GM15510 (cell line): ENCODE measurements at regions not wholly inside any gene's neighbourhood (a gene's known extent, or its start where the extent isn't known, plus 50 kb on each side); places are given as distances from the start of the nearest gene placed in this dataset.

Experiments
- POLR2A ChIP-seq: IDR thresholded peaks from 3 replicates; pipeline ENCODE4 v1.6.1; 2011; ENCODE audit warnings: borderline replicate concordance; ENCODE audit not compliant: insufficient read length; ENCODE audit errors: extremely low read depth

GRCh38 chr7:47724335-47724982, 142.5 kb upstream of the TNS3 start:
- TF ChIP-seq POLR2A = no peak

- TF ChIP-seq POLR2A = no peak
These were observed 140.2 kb upstream of the TNS3 start for GRCh38 chr7:47722126-47722525.

- TF ChIP-seq POLR2A = no peak
These were observed 139.8 kb upstream of the TNS3 start for GRCh38 chr7:47721670-47722069.

DNA sequence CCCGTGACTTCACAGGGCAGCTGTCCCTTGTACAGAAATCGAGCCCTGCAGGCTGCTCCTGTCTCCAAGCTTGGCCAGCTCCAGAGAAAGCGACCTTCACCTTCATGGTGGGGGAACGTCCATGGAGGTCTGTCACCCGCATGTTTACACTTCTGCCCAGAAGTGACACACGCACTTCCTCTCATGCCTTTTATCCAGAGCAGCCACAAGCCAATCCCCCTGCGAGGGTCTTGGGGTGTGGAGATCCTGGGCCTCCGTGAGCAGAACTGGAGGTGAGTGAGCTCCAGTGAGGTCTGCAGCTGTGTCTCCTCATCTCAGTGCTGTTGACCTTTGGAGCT, 139.0 kb upstream of the TNS3 start:
- no peak for TF ChIP-seq POLR2A

- TF ChIP-seq POLR2A = no peak
These were observed 138.4 kb upstream of the TNS3 start for GRCh38 chr7:47720141-47720906.

DNA sequence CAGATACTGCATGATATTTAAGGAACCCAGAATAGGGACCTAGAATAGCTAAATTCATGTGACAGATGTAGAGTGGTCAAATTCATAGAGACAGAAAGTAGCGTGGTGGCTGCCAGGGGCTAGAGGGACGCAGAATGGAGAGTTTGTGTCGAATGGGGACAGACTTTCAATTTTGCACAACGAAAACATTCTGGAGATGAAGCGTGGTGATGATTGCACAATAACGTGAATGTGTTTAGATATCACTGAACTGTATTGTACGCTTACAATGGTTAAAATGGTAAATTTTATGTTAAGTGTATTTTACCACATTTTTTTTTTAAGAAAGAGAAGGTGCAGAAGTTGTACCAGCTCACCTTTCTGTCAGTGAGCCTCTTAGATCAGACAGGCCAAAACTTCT, 137.8 kb upstream of the TNS3 start:
- no peak for TF ChIP-seq POLR2A

- no peak for TF ChIP-seq POLR2A
These were observed 133.7 kb upstream of the TNS3 start for GRCh38 chr7:47715631-47716068.

DNA sequence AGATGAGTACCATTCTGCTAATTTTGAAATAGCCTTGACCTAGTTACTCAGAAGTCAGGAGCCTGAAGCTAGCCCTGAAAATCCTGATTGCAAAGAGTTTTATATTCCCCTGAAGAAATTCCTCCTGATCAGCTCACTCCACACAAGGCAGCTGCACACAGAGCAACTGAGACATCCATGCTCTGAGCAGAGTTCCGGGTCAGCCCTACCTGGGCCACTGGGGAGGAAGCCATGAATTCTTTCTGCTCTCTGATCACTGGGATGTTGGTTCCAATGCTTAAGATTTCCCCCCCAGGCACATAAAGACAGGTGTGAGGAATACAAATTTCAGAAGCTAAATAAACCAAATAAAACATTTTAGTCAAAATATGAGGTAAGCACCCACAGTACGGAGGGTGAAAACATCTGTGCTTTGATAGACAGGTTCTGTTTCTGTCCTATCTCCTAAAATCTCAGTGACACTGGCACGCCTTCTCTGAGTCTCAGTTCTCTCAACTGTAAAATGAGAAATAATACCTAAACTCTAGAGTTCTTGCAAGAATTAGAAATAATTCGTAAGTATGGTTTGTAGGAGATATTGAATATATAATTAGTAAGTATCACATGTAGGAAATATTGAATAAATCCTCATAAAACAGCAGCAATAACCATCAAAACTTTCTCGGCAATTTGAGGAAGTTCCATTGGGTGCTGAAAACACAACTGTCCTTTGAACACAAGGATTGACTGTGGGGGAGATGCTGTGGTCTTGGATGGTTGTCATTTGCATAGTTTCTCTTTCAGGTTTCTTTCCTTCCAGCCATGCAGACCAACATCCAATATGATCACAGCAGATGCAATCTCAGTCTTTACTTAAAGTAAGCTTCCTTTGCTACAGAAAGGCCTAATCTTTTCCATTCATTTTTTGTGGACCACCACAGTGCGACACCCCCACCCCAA, 133.0 kb upstream of the TNS3 start:
- TF ChIP-seq POLR2A = no peak

- no peak for TF ChIP-seq POLR2A
These were observed 131.7 kb upstream of the TNS3 start for GRCh38 chr7:47713595-47713994.

DNA sequence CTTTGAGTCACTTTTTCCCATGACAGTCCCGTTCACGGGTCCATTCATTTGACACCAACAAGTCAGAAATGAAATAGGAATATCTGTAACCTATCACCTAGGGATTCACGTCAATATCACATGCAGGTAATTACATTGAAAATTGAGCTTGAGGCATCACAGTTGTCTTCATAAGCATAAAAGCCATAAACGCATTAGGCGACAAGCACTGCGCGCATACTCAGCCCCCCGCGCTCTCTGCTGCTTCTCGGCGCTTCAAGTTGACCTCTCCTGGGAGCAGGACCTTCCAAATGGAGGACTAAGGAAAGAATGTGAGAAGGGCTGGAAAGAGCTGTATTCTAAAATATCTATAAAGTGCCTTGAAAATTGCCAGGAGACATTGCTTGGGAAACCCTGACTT, 130.5 kb upstream of the TNS3 start:
- no peak for TF ChIP-seq POLR2A

- no peak for TF ChIP-seq POLR2A
These were observed 129.9 kb upstream of the TNS3 start for GRCh38 chr7:47711776-47712175.

DNA sequence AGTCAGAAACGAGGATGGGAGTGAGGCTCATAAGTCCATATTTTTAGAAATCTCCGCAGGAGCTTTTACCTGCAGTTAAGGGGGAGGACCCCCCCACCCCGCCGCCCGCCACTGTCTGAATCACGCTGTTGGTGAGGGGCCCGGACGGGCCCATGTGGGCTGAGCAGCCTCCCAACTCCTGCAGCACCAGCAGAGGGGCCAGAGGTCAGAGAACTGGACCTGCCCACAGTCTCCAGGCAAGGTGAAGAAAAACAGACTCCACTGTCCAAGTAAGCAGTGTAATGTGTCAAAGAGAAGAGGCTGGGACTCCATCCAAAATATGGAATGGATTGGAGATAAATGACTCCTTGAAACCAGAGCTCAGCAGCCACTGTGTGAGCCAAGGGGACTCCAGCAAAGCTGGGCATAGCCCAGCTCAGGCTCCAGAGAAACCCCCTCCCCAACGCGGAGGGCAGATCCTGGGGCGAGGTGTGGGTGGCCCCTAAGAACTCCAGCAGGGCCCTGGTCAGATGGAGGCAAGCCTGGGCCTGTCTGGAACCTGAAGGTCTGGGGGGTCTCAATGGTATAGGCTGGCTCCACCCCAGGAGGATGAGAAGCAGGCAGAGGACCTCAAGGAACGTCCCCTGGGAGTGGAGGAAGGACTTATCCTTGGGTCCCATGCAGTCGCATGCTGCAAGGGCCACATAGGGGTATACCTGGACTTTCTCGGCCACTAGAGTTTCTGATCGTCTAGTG, 128.5 kb upstream of the TNS3 start:
- no peak for TF ChIP-seq POLR2A

- no peak for TF ChIP-seq POLR2A
These were observed 127.5 kb upstream of the TNS3 start for GRCh38 chr7:47709451-47709850.

DNA sequence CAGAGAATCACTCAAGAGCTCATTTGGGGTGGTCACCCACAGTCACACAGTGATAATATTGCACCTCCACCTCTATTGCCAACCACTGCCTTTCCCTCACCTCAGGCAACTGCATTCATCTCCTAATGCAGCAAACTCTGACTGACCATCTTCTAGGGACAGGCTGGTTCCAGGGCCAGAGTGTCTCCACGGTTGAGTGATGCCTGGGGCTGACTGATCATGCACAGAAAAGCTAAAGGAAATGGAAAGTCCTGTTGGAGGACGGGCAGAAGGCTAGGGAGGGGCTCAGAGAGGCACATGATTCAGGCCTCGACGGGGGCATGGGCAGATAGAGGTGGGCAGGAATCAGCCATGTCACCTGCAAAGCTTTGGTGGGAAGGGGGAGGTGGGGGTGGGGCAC, 127.1 kb upstream of the TNS3 start:
- TF ChIP-seq POLR2A = no peak

DNA sequence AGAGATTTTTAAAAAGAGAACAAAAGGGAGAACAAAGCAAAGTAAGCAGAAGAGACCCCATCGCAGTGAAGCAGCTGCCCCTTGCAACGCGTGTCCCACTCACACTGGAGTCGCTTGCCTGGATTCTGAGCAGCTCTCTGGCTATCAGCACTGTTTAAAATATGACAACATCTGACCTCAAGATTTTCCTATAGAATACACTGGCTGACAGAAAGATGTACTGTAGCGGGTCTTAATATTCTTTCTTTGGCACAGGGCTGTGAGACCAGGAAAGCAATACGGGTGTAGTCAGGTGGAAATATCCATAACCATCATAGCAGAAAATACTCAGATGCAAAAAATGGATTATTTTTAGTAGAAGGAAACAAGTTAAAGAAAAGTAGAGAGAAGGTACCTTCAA, 125.7 kb upstream of the TNS3 start:
- no peak for TF ChIP-seq POLR2A
